CD4-positive, alpha-beta T cell (primary cell): ENCODE measurements at regions not wholly inside any gene's neighbourhood (a gene's known extent, or its start where the extent isn't known, plus 50 kb on each side); places are given as distances from the start of the nearest gene placed in this dataset.

ENCODE experiments used
- ATAC-seq: fragments of 200-7000 bp; cut with Tn5 transposase; one replicate; pipeline ENCODE4 v1.10.0; 2022; ENCODE audit warnings: mild to moderate bottlenecking; ENCODE audit not compliant: poor library complexity
- CTCF ChIA-PET: fragments of 350-600 bp; sonication (Branson Sonifier 250); formaldehyde crosslinking; loops from one replicate; lab custom pipeline; 2021; ENCODE audit warnings: antibody characterized with exemption, inconsistent platforms; lab: Charles Lee
- POLR2A ChIA-PET: fragments of 350-600 bp; sonication (Branson Sonifier 250); formaldehyde crosslinking; loops from one replicate; lab custom pipeline; 2021; ENCODE audit warnings: antibody characterized with exemption, inconsistent platforms; lab: Charles Lee
- DNase-seq, 14 experiments: peaks; one replicate each; pipeline ENCODE4 v3.0.0-alpha.2; 2013 to 2020; ENCODE audit warnings: mixed read lengths in 2 of 14
- H3K27ac ChIP-seq, 2 donors: one replicate each; pipeline versions ENCODE4 v1.5.1 to v1.7.0; 2013; ENCODE audit warnings: low read length in 2 of 2, low read depth in 1 of 2, mild to moderate bottlenecking in 1 of 2
- H3K27me3 ChIP-seq, 2 experiments: 1 replicate in 1 of 2; 2 replicates in 1 of 2; pipeline versions ENCODE4 v1.6.1 to v1.7.0; 2013; ENCODE audit warnings: low read length in 2 of 2, control low read depth in 1 of 2, mild to moderate bottlenecking in 1 of 2, moderate library complexity in 1 of 2; ENCODE audit not compliant: insufficient read depth in 2 of 2, control insufficient read depth in 1 of 2
- H3K36me3 ChIP-seq: one replicate; pipeline ENCODE4 v1.6.1; 2013; ENCODE audit warnings: low read length, control low read depth; ENCODE audit not compliant: insufficient read depth
- H3K4me1 ChIP-seq: one replicate; pipeline ENCODE4 v1.6.1; 2013; ENCODE audit warnings: low read length, control low read depth; ENCODE audit not compliant: insufficient read depth
- H3K4me3 ChIP-seq: one replicate; pipeline ENCODE4 v1.5.1; 2013; ENCODE audit warnings: mild to moderate bottlenecking, low read length, moderate library complexity
- H3K9me3 ChIP-seq, 2 experiments: 1 replicate in 1 of 2; 2 replicates in 1 of 2; pipeline versions ENCODE4 v1.6.1 to v1.7.0; 2013; ENCODE audit warnings: low read length in 2 of 2, mild to moderate bottlenecking in 2 of 2, control low read depth in 1 of 2, moderate library complexity in 1 of 2; ENCODE audit not compliant: control insufficient read depth in 1 of 2, insufficient read depth in 1 of 2
- H3K27ac Mint-ChIP-seq: one replicate; pipeline ENCODE4 v1.8.0; 2020; ENCODE audit warnings: mixed read lengths
- H3K27me3 Mint-ChIP-seq: one replicate; pipeline ENCODE4 v1.8.0; 2021; ENCODE audit warnings: mixed read lengths
- H3K36me3 Mint-ChIP-seq: one replicate; pipeline ENCODE4 v1.8.0; 2021; ENCODE audit warnings: low read depth, mixed read lengths
- H3K4me1 Mint-ChIP-seq: one replicate; pipeline ENCODE4 v1.8.0; 2021; ENCODE audit warnings: low read depth, mixed read lengths
- H3K4me3 Mint-ChIP-seq: one replicate; pipeline ENCODE4 v1.8.0; 2020; ENCODE audit warnings: mild to moderate bottlenecking, mixed read lengths
- H3K9me3 Mint-ChIP-seq: one replicate; pipeline ENCODE4 v1.8.0; 2020; ENCODE audit warnings: mixed read lengths
- CTCF ChIP-seq: fragments of 200-600 bp; IDR thresholded peaks from one replicate; pipeline ENCODE4 v1.8.0; 2022; ENCODE audit warnings: antibody characterized with exemption, mild to moderate bottlenecking
- intact Hi-C, 2 experiments: fragments of 100-400 bp; cut with DNase I in 1 of 2; cut with micrococcal nuclease in 1 of 2; formaldehyde crosslinking; loops; one replicate each; pipeline versions ENCODE4 v1.15.1 to v1.9.0; 2023 to 2025; cut with DNase I, micrococcal nuclease

- H3K27me3 Mint-ChIP-seq: no peaks in the 10 kb centered on the region
- Histone ChIP-seq H3K27ac (no peak overlapping the region), H3K4me1 (no peaks in the 10 kb centered on the region), H3K9me3 (peaks cover 0 to 12% of the 10 kb centered on the region in 2 experiments), H3K36me3 (no peaks in the 10 kb centered on the region), H3K4me3 (no peak overlapping the region), H3K27me3 (no peaks in the 10 kb centered on the region)
- peaks cover 5% of the 10 kb centered on the region for H3K9me3 Mint-ChIP-seq
- DNase-seq (no peak), ATAC-seq (no peak)
- no peak overlapping the region for H3K27ac Mint-ChIP-seq
- no peaks in the 10 kb centered on the region for H3K36me3 Mint-ChIP-seq
- no peak for TF ChIP-seq CTCF
- no peak overlapping the region for H3K4me3 Mint-ChIP-seq
- CTCF ChIA-PET: no interaction called here
- POLR2A ChIA-PET: no interaction called here
- H3K4me1 Mint-ChIP-seq: no peaks in the 10 kb centered on the region
- intact Hi-C loops: no loop called here
These were observed 239.0 kb upstream of the ZP4 start for GRCh38 chr1:238129677-238130076.

GRCh38 chr1:238123201-238123600 lies 232.5 kb upstream of the ZP4 start:
- H3K4me3 Mint-ChIP-seq: no peak overlapping the region
- H3K27me3 Mint-ChIP-seq: no peaks in the 10 kb centered on the region
- no peaks in the 10 kb centered on the region for H3K36me3 Mint-ChIP-seq
- Histone ChIP-seq H3K4me3 (no peak overlapping the region), H3K36me3 (no peaks in the 10 kb centered on the region), H3K27ac (no peak overlapping the region), H3K4me1 (no peaks in the 10 kb centered on the region), H3K9me3 (peaks cover 0 to 4% of the 10 kb centered on the region in 2 experiments), H3K27me3 (no peaks in the 10 kb centered on the region)
- H3K4me1 Mint-ChIP-seq: no peaks in the 10 kb centered on the region
- intact Hi-C loops: no loop called here
- peaks cover 4% of the 10 kb centered on the region for H3K9me3 Mint-ChIP-seq
- H3K27ac Mint-ChIP-seq: no peak overlapping the region
- ChIA-PET CTCF (no interaction called here), POLR2A (no interaction called here)
- TF ChIP-seq CTCF: no peak
- ATAC-seq (no peak), DNase-seq (no peak)

GRCh38 chr1:238119861-238120260 lies 229.1 kb upstream of the ZP4 start:
- POLR2A ChIA-PET: no interaction called here
- CTCF ChIA-PET: no interaction called here
- H3K27ac Mint-ChIP-seq: no peak overlapping the region
- TF ChIP-seq CTCF: no peak
- DNase-seq (no peak), ATAC-seq (no peak)
- intact Hi-C loops: no loop called here
- H3K4me1 Mint-ChIP-seq: no peaks in the 10 kb centered on the region
- no peak overlapping the region for H3K27ac ChIP-seq
- no peaks in the 10 kb centered on the region for H3K4me1 ChIP-seq
- H3K4me3 Mint-ChIP-seq: no peak overlapping the region
- no peak overlapping the region for H3K4me3 ChIP-seq
- H3K27me3 ChIP-seq: no peaks in the 10 kb centered on the region
- H3K9me3 ChIP-seq: peaks cover 0 to 3% of the 10 kb centered on the region in 2 experiments
- H3K36me3 Mint-ChIP-seq: no peaks in the 10 kb centered on the region
- H3K27me3 Mint-ChIP-seq: no peaks in the 10 kb centered on the region
- no peaks in the 10 kb centered on the region for H3K36me3 ChIP-seq
- peaks cover 2% of the 10 kb centered on the region for H3K9me3 Mint-ChIP-seq
